Stimulated activated CD8-positive, alpha-beta memory T cell treated with anti-CD3 and anti-CD28 coated beads, Interleukin-7, amount 100 ng/mL, for 4 hours (primary cell): ENCODE measurements at regions not wholly inside any gene's neighbourhood (a gene's known extent, or its start where the extent isn't known, plus 50 kb on each side); places are given as distances from the start of the nearest gene placed in this dataset.

Experiments
- DNase-seq, 2 donors: peaks; one replicate each; pipeline ENCODE4 v3.0.0-alpha.2; 2020; ENCODE audit warnings: low read depth in 2 of 2

DNA sequence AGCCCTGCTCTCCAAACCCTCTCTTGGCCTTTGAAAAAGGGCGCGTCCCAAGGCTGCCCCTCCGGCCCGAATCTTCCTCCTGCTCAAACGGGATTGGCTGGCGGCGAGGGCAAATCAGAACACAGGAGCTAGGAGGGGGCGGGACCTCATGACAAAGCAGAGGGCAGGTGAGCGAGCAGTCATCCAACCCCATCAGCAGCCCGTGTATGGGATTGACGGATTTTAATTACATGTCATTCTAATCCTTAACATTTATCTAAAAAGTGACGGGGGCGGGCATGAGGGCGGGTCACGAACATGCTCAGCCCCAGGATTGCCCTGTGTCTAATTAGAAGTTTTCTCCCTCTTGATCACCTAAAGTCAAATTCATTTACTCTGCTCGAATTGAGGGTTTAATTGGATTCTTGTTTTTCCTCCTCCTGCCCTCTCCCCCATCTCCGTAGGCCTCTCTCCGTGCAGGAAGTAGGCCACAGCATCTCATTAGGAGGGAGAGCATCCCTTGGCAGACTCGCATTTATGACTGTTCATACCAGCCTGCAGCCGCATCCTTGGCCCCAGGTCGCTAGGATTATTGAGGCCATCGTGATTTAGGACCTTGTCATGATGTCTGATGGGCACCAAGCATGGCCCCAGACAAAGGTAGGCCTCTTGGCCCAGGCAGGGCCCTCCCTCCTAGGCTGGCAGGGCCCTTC, 147.1 kb downstream of the CHST1 start:
- DNase-seq = no peak

DNA sequence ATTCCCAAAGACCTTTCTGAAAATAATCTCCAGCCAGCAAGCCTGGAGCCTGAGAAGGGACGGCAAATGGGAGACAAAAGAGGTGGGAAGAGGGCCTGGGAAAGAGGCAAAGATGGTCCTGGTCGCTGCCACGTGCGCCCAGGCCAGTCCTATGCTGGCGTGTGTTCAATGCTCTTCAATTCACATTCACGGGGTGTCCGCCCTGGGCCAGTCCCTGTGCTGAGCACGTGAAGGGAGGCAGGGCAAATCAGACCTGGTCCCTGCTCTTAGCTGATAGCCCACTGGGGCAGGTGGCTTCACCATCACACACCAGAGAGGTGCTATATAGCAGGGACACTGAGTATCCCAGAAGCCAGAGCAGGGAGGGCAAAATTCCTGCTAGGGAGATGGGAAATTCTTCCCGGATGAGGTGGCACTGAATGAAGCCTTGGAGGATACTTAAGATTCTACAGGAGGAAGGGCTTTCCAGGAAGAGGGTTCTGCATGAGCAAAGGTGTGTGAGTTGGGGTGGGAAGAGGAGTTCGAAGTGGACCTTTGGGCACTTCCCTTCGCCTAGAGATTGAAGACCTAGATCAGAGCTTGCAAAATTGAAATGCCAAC, 148.2 kb downstream of the CHST1 start:
- no peak for DNase-seq

DNA sequence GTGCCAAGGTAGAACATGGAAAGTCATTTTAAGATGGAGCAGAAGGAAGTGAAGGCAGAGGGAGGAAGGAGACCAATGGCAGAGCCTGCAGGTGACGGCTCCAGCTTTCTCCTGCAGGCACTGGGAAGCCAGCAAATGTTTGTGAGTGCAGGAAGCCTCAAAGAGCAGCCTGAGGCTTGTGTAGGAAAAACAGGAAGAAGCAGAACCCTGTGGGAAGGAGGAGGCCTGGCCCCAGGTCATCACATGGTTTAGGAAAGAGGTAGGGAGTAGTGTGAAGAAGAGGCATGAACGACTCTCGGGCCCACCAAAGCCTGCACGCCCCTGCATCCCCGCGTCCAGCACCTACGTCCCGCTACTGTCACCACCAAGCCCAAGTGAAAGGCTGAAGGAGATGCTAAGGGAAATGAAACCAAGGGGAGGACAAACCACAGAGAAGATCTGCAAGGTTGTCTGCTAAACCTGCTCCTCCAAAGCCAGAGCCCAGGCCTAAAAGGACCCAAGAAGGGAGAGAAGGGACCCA, 151.5 kb downstream of the CHST1 start:
- no peak for DNase-seq

DNA sequence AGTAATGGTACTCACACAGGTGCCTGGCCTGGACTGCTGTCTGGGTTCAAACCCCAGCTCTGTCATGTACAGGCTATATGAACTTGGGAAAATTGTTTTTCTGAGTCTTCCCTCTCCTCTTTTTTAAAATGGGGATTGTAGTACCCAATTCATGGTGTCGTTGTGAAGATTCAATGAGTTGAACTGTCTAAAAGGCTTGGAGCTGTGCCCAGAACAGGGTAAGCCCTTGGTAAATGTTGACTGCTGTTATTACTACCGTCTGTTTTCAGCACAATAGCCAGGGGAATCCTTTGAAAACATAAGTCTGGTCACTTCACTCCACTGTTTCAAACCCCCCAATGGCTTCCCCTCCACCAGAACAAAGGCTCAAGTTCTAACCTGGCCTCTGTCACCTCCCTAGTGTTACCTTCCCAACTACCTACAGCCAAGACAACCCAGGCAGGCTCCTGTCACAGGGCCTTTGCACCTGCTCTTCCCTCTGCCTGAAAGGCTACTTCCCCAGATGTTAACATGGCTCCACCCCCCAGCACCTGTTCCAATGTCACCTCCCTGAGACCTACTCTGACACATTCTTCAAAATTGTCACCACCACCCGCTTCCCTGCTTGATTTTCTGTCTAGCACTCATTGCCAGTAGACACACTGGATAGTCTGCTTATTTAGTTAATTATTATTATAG, 152.8 kb downstream of the CHST1 start:
- no peak for DNase-seq

DNA sequence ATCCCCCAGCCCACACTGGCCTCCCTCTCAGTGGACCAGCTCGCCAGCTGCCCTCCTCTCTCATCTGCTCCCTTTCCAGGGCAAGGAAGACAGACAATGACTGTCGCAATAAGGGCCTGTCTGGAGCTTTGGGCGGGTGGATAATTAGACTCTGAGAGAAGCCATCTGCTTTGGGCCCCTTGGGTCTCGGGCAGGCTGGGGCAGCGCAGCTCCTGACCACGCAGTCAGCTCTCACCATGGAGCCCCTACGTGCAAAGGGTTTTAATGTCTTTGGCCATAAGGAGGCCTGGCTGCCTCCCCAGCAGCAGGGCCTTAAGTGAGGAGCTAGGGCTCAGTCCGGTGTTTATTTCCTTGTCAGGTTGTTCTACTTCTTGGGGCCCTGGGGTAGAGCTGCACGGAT, 153.9 kb downstream of the CHST1 start:
- DNase-seq = no peak

DNA sequence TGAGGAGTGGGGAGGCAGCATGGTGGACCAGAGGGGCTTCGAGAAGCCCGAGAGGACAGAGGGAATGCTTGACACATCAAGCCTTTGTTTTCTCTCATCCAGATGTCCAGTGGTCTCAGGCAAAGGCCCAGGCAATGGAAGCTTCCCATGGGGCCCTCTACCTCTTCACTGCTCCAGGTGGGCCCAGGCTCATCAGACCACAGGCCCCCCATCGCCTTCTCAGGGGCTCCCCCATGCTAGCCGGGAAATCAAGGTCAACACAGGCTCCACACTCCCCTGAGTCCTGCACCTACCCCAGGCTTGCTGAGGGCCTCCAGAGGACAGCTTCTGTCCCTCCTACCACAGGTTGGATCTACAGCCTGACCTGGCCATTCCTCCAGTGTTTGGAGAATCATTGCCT, 157.5 kb downstream of the CHST1 start:
- no peak for DNase-seq

DNA sequence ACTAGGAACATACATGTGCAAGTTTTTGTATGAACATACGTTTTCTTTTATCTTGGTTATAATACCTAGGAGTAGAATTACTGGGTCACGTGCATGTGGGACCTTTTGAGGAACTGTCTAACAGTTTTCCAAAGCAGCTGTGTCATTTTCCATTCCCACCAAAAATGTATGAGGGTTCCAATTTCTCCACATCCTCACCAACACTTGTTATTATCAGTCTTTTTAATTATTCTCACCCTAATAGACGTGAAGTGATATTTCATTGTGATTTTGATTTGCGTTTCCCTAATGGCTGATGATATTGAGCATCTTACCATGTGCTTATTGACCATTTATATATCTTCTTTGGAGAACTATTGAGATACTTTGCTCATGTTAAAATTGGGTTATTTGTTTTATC, 162.1 kb downstream of the CHST1 start:
- DNase-seq = no peak

DNA sequence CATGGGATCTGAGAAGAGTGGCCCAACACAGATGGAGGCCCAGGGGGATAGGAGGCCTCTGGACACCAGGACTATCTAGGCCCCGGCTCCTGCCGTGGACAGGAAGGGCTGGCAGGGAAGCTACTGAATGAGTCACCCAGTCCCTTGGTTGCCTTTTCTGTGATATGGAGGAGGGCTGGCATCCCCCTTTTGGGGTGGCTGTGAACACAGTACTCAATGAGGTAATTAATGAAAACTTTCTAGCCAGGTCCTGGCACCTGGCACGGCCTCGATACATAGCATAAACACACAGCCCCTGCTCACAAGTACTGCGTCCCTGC, 163.2 kb downstream of the CHST1 start:
- no peak for DNase-seq

DNA sequence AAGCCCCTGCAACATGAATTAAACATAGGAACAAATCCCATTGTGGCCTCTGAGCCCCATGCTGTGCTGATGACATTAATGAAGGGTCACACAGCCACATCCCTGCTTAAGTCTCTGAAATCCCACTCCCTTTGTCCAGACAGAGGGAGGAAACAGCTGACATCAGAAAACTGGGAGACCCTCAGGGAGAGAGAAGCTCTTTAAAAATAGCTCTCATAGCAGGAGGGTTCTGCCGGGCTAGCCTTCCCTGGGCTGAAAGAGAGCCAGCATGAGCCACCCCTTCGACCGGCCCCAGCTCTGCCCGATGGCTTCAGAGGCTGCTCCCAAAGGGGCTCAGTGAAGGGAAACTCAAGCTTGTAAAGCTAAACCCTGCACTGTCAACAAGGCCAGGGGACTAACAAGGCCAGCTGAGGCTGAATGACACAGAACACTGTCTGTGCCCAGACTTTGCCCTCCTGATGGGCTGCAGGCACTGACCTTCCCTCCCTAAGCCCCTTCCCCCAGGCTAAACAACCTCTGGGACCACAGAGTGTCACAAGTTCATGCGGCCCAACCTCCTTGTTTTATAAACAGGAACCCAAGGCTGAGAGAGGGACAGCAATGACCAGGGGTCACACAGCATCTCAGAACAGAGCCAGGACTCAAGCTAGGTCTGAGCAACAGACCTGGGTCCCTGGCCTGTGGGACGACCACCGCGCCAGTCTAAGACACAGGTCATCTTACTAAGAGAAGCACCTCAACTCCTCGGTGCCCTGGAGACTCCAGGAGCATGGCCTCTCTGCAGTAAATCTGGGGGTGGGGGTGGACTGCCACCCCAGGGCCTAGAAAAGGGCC, 163.8 kb downstream of the CHST1 start:
- no peak for DNase-seq

DNA sequence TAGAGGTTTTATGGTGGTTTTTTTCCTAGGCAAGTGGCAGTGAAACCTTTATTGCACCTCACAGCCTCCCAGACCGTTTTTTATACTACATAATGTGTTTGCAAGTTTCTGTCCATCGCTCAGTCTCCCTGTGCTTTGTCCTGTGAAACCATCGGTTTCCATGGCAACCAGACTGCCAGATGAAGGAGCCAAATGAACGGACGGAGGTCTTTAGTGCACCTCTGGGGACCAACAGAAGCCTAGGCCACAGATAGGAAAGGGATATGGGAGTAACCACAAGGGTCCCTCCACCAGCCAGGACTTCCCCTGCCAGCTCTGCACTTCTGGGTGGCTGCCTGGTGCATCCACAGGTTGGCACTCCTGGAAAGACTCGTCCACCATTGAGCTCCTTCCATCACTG, 165.0 kb downstream of the CHST1 start:
- no peak for DNase-seq

DNA sequence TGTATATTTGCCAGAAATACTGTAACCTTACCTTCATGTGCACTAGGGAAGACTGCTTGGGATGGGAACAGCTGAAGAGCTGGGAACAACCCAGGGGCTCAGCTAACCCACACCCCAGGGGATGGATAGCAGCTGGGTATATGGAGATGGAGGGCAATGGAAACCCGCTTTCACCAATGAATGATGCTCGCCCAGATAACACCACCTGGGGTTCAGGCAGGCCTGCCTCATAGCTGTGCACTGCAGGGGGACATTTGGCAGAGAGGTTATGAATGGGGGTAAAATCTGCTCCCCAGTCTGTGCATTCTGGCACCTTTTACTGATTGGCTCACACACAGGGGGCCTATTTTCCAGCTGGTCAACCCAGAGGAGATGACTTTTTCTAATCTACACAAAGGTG, 170.7 kb downstream of the CHST1 start:
- no peak for DNase-seq

DNA sequence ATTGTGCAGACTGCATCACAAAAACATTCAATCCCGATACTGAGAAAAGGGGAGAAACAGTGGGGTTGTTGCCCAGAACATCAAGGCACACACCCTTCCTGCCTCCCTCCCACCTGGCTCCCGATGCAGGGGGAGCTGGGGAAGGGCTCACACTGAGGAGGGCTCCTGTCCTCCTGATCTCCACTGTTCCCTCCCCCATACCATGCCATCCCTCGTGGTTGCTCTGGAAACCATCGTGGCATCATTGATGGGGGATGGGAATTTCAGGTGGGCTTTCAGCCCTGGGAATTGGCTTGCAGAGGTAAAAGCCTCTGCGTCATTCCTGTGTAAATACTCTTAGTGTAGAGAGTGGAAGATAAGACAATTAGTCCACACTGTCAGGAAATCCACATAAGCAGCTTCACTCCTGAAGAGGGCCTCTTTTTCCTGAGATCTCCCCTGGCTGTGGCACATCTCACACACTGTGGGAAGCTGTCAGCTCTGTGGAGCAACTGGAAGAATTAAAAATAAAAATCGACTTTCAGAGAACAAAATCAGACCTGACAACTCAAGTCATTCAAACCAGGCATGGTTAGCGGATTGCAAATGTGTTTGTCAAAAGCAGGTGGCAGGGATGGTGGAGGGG, 176.0 kb downstream of the CHST1 start:
- no peak for DNase-seq

DNA sequence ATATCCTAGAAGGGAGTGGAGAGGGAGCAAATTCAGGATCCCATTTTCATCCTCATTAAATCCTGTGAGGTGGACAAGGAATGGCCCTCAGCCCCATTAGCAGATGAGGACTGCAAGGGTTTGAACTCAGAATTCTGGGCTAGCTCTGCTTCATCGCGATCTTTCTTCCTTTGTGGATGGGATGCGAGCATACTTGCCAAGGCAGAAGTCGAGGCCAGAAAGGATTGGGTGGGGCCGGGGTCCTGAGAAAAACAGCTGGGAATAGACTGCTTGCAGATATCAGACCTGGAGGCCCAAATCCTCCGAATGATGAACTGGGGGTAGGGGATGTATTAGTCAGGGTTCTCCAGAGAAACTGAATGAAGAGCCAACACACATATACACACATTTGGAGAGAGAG, 179.0 kb downstream of the CHST1 start:
- DNase-seq = no peak

DNA sequence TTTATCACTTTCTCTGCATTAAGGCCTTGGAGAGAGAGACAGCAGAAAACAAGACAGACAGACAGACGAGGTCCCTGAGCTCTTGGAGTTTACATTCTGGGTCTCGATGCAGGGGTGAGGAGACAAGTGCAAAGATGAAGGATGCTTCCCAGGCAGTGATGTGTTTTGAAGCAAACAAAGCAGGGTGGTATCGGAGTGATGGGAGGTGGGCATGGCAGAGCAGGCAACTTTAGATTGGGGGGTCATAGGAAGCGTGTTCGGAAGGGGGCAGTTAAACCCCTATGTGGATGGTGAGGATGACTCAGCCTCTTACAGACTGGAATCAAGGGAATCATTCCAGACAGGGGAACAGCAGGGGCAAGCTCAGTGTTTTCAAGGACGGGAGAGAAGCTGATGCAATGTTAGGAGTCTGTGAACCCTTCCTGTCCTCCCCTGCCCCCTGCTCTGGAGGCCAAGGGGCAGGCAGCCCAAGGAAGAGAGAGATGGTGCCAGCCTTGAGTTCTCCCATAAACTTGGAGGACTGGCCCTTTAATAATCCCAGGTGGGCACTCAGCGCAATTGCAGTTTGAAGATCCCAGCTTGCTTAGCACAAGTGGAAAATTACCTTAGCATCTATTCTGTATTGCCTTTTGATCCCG, 180.2 kb downstream of the CHST1 start:
- no peak for DNase-seq

DNA sequence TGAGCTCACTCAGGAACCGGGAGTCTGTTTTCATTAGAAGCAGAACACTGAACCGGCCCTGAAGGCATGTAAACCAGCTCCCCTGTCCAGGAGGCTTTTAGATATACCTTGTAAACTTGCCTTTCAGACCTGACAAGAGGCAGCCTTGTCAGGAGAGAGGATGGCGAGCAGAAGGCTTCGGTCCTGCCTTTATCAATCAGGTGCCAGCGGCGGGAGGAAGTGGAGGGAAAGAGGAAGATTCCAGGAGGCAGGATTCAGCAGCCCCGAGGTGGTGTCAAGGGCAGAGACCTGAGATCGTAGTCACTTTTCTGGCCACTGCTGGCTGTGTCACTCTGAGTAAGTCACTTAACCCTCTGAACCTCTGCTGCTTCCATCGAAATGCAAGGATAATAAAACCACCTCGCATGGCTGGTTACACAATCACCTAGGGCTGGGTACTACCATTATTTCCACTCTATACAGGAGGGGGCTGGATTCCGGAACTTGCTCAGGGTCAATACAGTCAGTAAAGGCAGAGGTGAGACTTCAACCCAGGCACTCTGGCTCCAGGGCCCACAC, 181.0 kb downstream of the CHST1 start:
- no peak for DNase-seq

DNA sequence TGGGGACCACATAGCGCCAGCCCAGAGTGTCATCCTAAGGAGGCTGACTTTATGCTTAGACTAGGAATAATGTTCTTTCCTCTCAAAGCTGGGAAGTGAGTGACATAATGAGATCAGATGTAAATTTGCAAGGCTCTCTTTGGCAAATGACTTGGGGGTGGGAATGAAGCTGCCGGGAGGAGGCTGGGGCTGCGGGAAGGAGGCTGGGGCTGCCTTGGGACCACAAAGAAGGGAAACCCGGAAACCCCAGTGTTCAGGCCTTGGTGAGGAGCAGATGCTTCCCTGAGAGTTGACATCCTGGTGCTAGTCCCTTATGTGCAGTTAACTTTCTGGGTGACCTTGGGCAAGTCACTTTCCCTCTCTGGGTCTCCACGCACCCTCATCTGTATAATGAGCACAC, 182.0 kb downstream of the CHST1 start:
- no peak for DNase-seq

DNA sequence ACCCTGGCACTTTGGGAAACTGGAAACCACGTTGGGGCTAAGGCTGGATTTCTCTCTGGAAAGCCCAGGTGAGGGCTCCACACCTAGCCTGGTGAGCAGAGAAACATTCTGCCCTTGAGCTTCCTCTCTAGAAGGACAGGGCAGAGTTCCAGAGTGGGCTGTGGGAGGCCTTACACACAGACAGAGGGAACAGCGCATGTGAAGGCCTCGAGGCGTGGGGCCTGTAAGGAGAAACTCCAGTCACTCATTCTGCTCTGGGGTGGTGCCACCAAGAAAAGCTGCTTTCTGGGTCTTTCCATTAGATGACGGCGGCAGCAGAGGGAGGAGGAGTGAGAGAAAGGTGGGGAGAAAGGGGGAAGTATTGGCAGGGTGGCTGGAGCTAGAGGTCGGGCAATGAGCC, 183.1 kb downstream of the CHST1 start:
- no peak for DNase-seq

DNA sequence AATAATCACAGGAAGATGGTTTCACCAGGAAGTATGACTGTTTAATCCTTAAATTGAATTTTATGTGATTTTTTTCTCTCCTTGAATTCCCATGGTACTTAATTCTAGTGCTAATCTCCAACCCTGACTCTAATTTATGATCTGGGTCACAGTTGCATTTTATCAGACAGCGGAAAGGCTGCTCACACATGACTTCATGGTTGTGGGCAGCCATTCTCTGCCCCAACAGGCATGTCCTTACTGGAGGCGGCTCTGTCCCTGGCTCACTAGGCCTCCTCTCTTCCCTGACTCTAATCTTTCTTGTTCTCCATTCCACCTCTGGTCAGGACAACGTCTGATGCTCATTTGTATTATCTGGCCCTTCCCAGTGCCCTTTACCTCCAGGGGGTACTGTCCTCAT, 184.4 kb downstream of the CHST1 start:
- no peak for DNase-seq

DNA sequence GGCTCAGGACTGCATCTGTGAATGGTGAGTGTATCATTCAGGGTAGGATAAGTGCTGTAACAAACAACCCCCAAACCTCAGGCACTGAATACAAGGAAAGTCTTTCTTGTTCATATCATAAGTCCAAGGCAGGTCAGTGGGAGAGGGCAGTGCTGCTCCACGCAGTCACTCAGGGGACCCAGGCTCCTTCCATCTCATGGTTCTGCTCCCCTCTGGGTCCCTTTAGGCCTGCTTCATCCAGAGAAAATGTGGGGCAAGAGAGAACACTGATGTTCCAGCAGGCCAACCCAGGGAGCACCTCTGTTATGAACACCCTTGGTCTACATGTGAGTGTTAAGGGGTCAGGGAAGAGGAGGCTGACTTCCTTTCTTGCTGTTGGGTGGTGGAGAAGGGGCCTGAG, 187.8 kb downstream of the CHST1 start:
- no peak for DNase-seq

DNA sequence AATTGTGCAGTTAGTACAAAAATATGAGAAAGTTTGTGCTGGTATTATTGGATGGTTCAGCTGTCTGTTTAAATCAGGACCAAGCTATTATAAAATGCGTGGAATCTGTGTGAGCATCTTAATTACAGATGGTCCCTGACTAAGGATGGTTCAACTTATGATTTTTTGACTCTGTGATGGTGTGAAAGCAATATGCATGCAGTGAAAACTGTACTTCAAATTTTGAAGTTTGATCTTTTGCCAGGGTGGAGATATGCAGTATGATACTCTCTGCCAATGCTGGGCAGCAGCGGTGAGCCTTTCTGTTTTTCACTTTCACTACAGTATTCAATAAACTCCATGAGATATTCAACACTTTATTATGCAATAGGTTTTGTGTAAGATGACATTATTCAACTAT, 189.3 kb downstream of the CHST1 start:
- DNase-seq = no peak

DNA sequence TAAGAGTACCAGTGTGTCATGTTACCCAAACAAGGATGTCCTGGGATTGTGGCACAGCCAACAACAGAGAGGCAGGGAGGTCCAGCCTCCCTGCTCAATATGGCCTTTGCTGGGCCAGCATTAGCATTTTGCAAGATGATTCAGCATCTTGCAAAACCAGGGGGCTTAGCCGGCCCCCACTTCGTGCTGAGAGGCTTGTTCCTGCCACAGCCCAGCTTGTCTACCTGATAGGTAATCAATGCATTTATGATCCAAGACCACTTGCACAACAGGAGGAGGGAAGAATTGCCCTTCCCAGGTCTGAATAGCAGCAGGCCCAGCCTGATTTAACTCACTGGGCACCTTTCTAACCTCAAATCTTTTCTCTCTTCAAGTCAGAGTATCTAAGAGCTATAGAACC, 189.0 kb upstream of the SYT13 start:
- no peak for DNase-seq
